H1 (cell line): ENCODE measurements at regions not wholly inside any gene's neighbourhood (a gene's known extent, or its start where the extent isn't known, plus 50 kb on each side); places are given as distances from the start of the nearest gene placed in this dataset.
A peak's percentile ranks its signal among the peaks of the same experiment; 100 is the strongest.

Experiments used
- ASH2L ChIP-seq: fragments of 200-600, 300-600 bp; sonication (generic); IDR thresholded peaks from one replicate; pipeline ENCODE4 v1.7.1; 2017; ENCODE audit warnings: low read length
- CEBPB ChIP-seq: IDR thresholded peaks from 2 replicates; pipeline ENCODE4 v1.6.1; 2012; ENCODE audit warnings: low read depth, low read length
- CREB1 ChIP-seq: IDR thresholded peaks from 2 replicates; pipeline ENCODE4 v1.6.1; 2012; ENCODE audit warnings: inconsistent platforms
- EZH2 ChIP-seq: fragments of 200-600 bp; sonication (generic); IDR thresholded peaks from 2 replicates; pipeline ENCODE4 v1.7.1; 2012; ENCODE audit warnings: low read depth, mild to moderate bottlenecking, moderate library complexity, low read length, inconsistent platforms; ENCODE audit not compliant: severe bottlenecking
- HDAC6 ChIP-seq: IDR thresholded peaks from one replicate; pipeline ENCODE4 v1.7.1; 2012; ENCODE audit warnings: low read depth, mild to moderate bottlenecking, inconsistent platforms, low read length, moderate library complexity
- POLR2AphosphoS5 ChIP-seq: IDR thresholded peaks from 2 replicates; pipeline ENCODE4 v1.6.1; 2011; ENCODE audit warnings: low read depth, low read length
- POU5F1 ChIP-seq: IDR thresholded peaks from 2 replicates; pipeline ENCODE4 v1.6.1; 2011; ENCODE audit warnings: low read depth, mild to moderate bottlenecking, low read length, moderate library complexity
- RAD21 ChIP-seq, 2 experiments: IDR thresholded peaks in 1 of 2; conservative IDR thresholded peaks in 1 of 2; 2 replicates each; pipeline ENCODE4 v1.6.1; 2011; ENCODE audit warnings: low read depth in 2 of 2, low read length in 2 of 2, improper control_type of control experiment in 1 of 2, inconsistent platforms in 1 of 2, mild to moderate bottlenecking in 1 of 2, moderate library complexity in 1 of 2
- SIX5 ChIP-seq: IDR thresholded peaks from 2 replicates; pipeline ENCODE4 v1.6.1; 2011; ENCODE audit warnings: mild to moderate bottlenecking, low read depth, low read length
- TF ChIP-seq, protein P1 (sequence below): fragments of 300-600 bp; sonication (generic); IDR thresholded peaks from 2 replicates; pipeline ENCODE4 v1.7.1; 2012; ENCODE audit warnings: low read length, moderate library complexity, mild to moderate bottlenecking, inconsistent platforms; ENCODE audit not compliant: insufficient replicate concordance

DNA sequence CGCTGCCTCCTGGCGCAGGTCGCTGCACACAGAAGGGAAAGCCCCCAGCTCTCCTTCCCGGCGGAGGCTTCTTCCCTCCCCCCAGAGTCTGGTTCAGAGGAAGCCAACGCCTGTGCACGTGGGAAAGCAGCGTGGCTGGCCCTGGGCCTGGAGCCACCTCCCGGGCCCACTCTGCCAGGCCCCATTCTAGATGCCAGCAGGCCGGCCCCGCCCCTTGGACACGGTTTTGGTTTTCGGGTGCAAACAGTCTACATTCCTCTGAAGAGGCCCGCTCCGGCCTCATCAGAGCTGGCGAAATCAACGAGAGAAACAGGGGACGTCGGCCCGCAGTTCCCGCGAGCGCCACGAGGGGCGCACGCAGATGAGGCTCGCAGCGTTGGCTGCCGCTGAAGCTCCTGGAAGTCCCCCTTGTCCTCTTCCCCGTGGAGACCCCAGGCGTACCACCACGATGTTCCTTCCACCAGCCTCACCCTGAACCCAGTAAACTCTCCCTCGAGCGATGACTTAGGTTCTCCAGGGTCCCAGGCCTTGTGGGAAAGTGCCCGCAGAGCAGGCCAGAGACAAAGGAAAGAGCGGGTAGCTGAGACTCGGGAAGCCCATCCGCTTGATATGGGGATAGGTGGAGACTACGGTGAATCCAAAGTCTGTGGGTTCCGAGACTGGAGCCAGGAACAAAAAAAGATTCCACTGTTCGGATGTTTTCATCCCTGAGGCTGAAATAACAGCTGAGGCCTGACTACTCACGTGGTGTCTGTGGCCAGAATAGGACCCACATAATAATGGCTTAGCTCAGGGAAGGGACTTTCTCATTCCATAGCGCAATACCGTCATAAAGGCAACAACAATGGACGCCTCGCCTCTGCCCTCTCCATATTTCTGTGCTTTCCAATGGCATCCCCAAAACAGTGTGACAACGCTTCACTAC is 64.2 kb downstream of the KLF4 start (continued):
- TF ChIP-seq, protein P1, sequence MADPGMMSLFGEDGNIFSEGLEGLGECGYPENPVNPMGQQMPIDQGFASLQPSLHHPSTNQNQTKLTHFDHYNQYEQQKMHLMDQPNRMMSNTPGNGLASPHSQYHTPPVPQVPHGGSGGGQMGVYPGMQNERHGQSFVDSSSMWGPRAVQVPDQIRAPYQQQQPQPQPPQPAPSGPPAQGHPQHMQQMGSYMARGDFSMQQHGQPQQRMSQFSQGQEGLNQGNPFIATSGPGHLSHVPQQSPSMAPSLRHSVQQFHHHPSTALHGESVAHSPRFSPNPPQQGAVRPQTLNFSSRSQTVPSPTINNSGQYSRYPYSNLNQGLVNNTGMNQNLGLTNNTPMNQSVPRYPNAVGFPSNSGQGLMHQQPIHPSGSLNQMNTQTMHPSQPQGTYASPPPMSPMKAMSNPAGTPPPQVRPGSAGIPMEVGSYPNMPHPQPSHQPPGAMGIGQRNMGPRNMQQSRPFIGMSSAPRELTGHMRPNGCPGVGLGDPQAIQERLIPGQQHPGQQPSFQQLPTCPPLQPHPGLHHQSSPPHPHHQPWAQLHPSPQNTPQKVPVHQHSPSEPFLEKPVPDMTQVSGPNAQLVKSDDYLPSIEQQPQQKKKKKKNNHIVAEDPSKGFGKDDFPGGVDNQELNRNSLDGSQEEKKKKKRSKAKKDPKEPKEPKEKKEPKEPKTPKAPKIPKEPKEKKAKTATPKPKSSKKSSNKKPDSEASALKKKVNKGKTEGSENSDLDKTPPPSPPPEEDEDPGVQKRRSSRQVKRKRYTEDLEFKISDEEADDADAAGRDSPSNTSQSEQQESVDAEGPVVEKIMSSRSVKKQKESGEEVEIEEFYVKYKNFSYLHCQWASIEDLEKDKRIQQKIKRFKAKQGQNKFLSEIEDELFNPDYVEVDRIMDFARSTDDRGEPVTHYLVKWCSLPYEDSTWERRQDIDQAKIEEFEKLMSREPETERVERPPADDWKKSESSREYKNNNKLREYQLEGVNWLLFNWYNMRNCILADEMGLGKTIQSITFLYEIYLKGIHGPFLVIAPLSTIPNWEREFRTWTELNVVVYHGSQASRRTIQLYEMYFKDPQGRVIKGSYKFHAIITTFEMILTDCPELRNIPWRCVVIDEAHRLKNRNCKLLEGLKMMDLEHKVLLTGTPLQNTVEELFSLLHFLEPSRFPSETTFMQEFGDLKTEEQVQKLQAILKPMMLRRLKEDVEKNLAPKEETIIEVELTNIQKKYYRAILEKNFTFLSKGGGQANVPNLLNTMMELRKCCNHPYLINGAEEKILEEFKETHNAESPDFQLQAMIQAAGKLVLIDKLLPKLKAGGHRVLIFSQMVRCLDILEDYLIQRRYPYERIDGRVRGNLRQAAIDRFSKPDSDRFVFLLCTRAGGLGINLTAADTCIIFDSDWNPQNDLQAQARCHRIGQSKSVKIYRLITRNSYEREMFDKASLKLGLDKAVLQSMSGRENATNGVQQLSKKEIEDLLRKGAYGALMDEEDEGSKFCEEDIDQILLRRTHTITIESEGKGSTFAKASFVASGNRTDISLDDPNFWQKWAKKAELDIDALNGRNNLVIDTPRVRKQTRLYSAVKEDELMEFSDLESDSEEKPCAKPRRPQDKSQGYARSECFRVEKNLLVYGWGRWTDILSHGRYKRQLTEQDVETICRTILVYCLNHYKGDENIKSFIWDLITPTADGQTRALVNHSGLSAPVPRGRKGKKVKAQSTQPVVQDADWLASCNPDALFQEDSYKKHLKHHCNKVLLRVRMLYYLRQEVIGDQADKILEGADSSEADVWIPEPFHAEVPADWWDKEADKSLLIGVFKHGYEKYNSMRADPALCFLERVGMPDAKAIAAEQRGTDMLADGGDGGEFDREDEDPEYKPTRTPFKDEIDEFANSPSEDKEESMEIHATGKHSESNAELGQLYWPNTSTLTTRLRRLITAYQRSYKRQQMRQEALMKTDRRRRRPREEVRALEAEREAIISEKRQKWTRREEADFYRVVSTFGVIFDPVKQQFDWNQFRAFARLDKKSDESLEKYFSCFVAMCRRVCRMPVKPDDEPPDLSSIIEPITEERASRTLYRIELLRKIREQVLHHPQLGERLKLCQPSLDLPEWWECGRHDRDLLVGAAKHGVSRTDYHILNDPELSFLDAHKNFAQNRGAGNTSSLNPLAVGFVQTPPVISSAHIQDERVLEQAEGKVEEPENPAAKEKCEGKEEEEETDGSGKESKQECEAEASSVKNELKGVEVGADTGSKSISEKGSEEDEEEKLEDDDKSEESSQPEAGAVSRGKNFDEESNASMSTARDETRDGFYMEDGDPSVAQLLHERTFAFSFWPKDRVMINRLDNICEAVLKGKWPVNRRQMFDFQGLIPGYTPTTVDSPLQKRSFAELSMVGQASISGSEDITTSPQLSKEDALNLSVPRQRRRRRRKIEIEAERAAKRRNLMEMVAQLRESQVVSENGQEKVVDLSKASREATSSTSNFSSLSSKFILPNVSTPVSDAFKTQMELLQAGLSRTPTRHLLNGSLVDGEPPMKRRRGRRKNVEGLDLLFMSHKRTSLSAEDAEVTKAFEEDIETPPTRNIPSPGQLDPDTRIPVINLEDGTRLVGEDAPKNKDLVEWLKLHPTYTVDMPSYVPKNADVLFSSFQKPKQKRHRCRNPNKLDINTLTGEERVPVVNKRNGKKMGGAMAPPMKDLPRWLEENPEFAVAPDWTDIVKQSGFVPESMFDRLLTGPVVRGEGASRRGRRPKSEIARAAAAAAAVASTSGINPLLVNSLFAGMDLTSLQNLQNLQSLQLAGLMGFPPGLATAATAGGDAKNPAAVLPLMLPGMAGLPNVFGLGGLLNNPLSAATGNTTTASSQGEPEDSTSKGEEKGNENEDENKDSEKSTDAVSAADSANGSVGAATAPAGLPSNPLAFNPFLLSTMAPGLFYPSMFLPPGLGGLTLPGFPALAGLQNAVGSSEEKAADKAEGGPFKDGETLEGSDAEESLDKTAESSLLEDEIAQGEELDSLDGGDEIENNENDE = no peak
- TF ChIP-seq ASH2L = peak; percentile 82
- TF ChIP-seq RAD21 (IDR thresholded peaks at IDR 0.05 in 1 of 2, conservative IDR thresholded peaks at IDR 0.05 in 1 of 2; ENCODE audit: low read depth in 2 of 2, low read length in 2 of 2) = peak; percentile 59 to 64
- TF ChIP-seq CREB1 = peak; percentile 44; the same call in 1 of the 2 replicates
- TF ChIP-seq EZH2 = no peak
- no peak for TF ChIP-seq POLR2AphosphoS5
- no peak for TF ChIP-seq SIX5
- TF ChIP-seq HDAC6 = no peak
- no peak for TF ChIP-seq POU5F1
- TF ChIP-seq CEBPB = no peak
